Activated CD8-positive, alpha-beta T cell treated with anti-CD3 and anti-CD28 coated beads for 36 hours (primary cell): ENCODE measurements at regions not wholly inside any gene's neighbourhood (a gene's known extent, or its start where the extent isn't known, plus 50 kb on each side); places are given as distances from the start of the nearest gene placed in this dataset.
A peak's percentile ranks its signal among the peaks of the same experiment; 100 is the strongest.
"Not testable (repeated sequence)": the region's sequence is repeated elsewhere in the genome, so short reads cannot be mapped to it uniquely, and the experiment has no call there.

Experiments
- ATAC-seq: fragments of 200-7000 bp; cut with Tn5 transposase; one replicate; pipeline ENCODE4 v1.10.0; 2021; ENCODE audit warnings: mild to moderate bottlenecking, moderate library complexity
- CTCF ChIA-PET: fragments of 350-600 bp; sonication (Branson Sonifier 250); formaldehyde crosslinking; loops from one replicate; lab custom pipeline; 2021; ENCODE audit warnings: antibody characterized with exemption; lab: Charles Lee
- POLR2A ChIA-PET: fragments of 350-600 bp; sonication (Branson Sonifier 250); formaldehyde crosslinking; loops from one replicate; lab custom pipeline; 2021; ENCODE audit warnings: antibody characterized with exemption; lab: Charles Lee
- DNase-seq: peaks from one replicate; pipeline ENCODE4 v3.0.0-alpha.2; 2020
- H3K27ac Mint-ChIP-seq: one replicate; pipeline ENCODE4 v1.8.0; 2021; ENCODE audit warnings: mild to moderate bottlenecking, mixed read lengths
- H3K27me3 Mint-ChIP-seq: one replicate; pipeline ENCODE4 v1.8.0; 2021; ENCODE audit warnings: mixed read lengths
- H3K36me3 Mint-ChIP-seq: one replicate; pipeline ENCODE4 v1.8.0; 2021; ENCODE audit warnings: low read depth, mixed read lengths
- H3K4me1 Mint-ChIP-seq: one replicate; pipeline ENCODE4 v1.8.0; 2021; ENCODE audit warnings: low read depth, mixed read lengths
- H3K4me3 Mint-ChIP-seq: one replicate; pipeline ENCODE4 v1.8.0; 2021; ENCODE audit warnings: mild to moderate bottlenecking, moderate library complexity, mixed read lengths
- H3K9me3 Mint-ChIP-seq: one replicate; pipeline ENCODE4 v1.8.0; 2021; ENCODE audit warnings: mixed read lengths
- intact Hi-C: fragments of 100-400 bp; cut with micrococcal nuclease; formaldehyde crosslinking; loops from one replicate; pipeline ENCODE4 v1.10.0; 2022
- TF ChIP-seq, protein P1 (sequence below): fragments of 200-600 bp; IDR thresholded peaks from one replicate; pipeline ENCODE4 v1.8.0; 2022; ENCODE audit warnings: antibody characterized with exemption, mild to moderate bottlenecking

DNA sequence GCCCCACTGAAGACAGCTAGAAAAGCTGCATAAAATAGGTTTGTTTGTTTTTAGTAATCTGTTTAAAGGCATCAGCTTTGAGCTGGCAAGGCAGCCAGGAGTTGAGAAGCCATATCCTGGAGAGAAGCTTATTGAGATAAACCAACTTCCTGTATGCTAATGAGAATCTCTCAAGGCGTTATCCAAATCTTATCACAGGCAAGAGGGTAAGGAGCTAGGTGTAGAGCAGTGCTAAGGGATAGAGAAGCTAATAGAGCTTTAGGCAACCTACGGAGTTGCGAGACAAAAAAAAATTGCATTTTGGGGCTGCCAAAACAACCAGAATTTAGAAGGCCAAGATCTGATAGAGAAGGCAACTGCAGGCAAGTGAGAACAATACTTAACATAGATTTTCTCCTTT, 641.6 kb downstream of the SH2D4B start:
- TF ChIP-seq, protein P1, sequence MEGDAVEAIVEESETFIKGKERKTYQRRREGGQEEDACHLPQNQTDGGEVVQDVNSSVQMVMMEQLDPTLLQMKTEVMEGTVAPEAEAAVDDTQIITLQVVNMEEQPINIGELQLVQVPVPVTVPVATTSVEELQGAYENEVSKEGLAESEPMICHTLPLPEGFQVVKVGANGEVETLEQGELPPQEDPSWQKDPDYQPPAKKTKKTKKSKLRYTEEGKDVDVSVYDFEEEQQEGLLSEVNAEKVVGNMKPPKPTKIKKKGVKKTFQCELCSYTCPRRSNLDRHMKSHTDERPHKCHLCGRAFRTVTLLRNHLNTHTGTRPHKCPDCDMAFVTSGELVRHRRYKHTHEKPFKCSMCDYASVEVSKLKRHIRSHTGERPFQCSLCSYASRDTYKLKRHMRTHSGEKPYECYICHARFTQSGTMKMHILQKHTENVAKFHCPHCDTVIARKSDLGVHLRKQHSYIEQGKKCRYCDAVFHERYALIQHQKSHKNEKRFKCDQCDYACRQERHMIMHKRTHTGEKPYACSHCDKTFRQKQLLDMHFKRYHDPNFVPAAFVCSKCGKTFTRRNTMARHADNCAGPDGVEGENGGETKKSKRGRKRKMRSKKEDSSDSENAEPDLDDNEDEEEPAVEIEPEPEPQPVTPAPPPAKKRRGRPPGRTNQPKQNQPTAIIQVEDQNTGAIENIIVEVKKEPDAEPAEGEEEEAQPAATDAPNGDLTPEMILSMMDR = no peak
- Mint-ChIP-seq H3K9me3 (peaks cover 7% of the 10 kb centered on the region), H3K27me3 (no peaks in the 10 kb centered on the region), H3K4me1 (no peaks in the 10 kb centered on the region), H3K27ac (no peak overlapping the region), H3K4me3 (no peak overlapping the region), H3K36me3 (no peaks in the 10 kb centered on the region)
- DNase-seq = no peak
- POLR2A ChIA-PET = no interaction called here
- CTCF ChIA-PET = interaction anchor here (0.7 to 2.2 kb wide), 8 partner anchors 13 to 516 kb away, joined by 3 to 15 read pairs (median 3); no protein-coding TSS in a partner anchor
- no peak for ATAC-seq
- intact Hi-C loops = no loop called here

DNA sequence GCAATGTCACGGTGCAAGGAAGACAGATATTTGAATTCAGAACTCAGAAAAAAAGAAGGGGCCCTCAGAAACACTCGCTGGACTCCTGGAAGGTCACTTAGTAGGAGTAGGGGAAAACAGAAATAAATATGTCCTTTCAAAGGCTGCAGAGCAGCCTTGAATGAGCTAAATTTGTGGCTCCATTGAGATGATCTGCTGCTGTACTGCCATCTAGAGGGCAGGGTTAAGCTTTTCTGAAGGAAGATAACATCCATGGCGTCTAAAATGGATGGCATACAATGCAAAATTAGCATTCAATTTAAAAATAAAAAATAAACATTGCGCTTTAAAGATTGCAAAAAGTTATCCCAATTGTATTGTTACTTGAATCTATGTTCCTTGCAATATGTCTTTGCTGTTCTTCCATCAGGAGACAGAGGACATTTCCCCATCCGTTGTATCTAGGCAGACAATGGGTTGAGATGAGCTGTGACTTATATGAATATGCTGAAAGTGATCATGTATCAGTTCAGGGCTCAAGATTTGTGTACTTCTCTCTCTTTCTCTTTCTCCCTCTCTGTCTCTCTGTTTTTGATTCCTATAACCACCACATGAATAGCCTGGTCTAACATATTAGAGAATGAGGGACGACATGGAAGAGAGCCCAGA, 642.2 kb downstream of the SH2D4B start:
- no peak overlapping the region for H3K4me3 Mint-ChIP-seq
- ATAC-seq (no peak), DNase-seq (no peak)
- intact Hi-C loops = no loop called here
- TF ChIP-seq, protein P1 = peak; percentile 37
- no peaks in the 10 kb centered on the region for H3K36me3 Mint-ChIP-seq
- H3K27ac Mint-ChIP-seq = no peak overlapping the region
- peaks cover 7% of the 10 kb centered on the region for H3K9me3 Mint-ChIP-seq
- CTCF ChIA-PET = interaction anchor here (0.7 to 2.2 kb wide), 8 partner anchors 12 to 516 kb away, joined by 3 to 15 read pairs (median 3); no protein-coding TSS in a partner anchor
- H3K27me3 Mint-ChIP-seq = no peaks in the 10 kb centered on the region
- no peaks in the 10 kb centered on the region for H3K4me1 Mint-ChIP-seq
- POLR2A ChIA-PET = no interaction called here

DNA sequence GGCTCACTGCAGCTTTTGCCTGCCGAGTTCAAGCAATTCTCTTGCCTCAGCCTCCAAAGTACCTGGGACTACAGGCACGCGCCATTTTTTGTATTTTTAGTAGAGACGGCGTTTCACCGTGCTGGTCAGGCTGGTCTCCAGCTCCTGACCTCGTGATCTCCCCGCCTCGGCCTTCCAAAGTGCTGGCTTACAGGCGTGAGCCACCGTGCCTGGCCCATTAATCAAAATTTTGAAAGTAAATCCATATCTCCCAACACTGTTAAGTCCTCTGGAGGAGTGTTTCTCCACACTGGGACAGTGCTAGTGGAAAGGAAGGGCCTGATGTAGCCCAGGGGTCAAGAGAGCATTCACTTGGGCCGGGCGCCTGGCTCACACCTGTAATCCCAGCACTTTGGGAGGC, 644.6 kb downstream of the SH2D4B start:
- no peak overlapping the region for H3K4me3 Mint-ChIP-seq
- no peak for DNase-seq
- intact Hi-C loops = no loop called here

DNA sequence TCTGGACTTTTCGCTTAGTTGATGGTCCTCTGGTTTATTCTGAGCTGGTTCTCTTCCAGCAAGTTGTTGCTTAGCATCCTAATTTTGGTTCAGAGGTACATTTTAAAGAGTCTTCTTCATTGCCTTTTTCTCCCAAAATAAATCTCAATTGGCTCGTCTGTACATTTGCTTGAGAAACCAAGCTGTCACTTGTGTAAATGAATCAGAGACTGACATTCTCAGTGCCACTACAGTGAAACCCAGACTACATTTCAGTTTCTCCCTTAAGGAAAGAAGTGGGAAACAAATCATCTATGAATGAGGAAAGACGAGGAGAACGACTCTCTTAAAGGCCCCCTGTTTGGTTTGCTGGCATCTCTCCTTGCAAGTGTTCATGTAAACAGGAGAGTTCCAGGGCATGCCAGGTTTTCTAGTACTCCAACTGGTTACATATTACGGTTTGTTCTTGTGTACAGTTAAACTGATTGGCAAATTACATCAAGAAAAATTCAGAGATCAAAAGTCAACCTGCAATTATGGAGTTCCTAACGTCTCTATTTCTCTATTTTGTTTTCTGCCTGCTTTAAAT, 654.6 kb downstream of the SH2D4B start:
- ChIA-PET POLR2A (no interaction called here), CTCF (interaction anchor here (1.5 kb wide), 1 partner anchor 13 kb away, joined by 6 read pairs; no protein-coding TSS in a partner anchor)
- Mint-ChIP-seq H3K9me3 (no peaks in the 10 kb centered on the region), H3K27ac (no peak overlapping the region), H3K4me3 (no peak overlapping the region), H3K27me3 (no peaks in the 10 kb centered on the region), H3K36me3 (no peaks in the 10 kb centered on the region), H3K4me1 (no peaks in the 10 kb centered on the region)
- ATAC-seq = no peak
- DNase-seq = no peak
- TF ChIP-seq, protein P1 = no peak
- intact Hi-C loops = no loop called here

More for the DNA sequence above, 644.6 kb downstream of the SH2D4B start:
- no peaks in the 10 kb centered on the region for H3K27me3 Mint-ChIP-seq
- no peaks in the 10 kb centered on the region for H3K4me1 Mint-ChIP-seq
- no peak for ATAC-seq
- no peaks in the 10 kb centered on the region for H3K36me3 Mint-ChIP-seq
- ChIA-PET CTCF (no interaction called here), POLR2A (no interaction called here)
- no peak overlapping the region for H3K27ac Mint-ChIP-seq
- TF ChIP-seq, protein P1 = no peak
- H3K9me3 Mint-ChIP-seq = peaks cover 4% of the 10 kb centered on the region

DNA sequence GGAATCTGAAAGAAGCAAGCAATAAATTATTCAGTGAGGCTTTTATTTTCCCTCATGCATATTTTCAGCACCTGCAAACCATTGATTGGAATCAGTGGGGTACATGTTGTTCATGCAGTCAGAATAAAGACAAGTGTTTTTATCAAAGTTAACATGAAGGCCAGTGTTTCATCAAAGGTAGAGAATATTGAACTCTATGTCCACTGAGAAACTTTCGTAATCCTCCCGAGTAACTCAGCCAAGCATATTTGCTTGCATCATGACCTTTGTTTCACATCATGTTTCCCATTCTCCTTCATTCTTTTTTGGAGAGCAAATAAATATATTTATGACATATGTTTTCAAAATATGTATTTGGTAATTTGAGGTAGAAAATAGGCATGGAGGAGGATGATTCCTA, 663.1 kb downstream of the SH2D4B start:
- TF ChIP-seq, protein P1 = no peak
- no peak overlapping the region for H3K4me3 Mint-ChIP-seq

DNA sequence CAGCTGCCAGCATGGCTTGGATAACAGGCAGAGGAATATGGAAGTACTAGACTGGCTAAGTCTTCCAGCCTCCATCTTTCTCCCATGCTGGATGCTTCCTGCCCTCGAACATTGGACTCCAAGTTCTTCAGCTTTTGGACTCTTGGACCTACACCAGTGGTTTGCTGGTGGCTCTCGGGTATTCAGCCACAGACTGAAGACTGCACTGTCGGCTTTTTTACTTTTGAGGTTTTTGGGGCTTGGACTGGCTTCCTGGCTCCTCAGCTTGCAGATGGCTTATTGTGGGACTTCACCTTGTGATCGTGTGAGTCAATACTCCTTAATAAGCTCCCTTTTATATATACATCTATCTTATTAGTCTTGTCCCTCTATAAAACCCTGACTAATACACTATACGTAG, 667.6 kb upstream of the NRG3 start:
- POLR2A ChIA-PET, H3K9me3 Mint-ChIP-seq, DNase-seq, H3K27me3 Mint-ChIP-seq, H3K4me3 Mint-ChIP-seq, intact Hi-C loops, H3K36me3 Mint-ChIP-seq, ATAC-seq, H3K4me1 Mint-ChIP-seq, H3K27ac Mint-ChIP-seq, CTCF ChIA-PET: not testable (repeated sequence)

More for the DNA sequence above, 663.1 kb downstream of the SH2D4B start:
- Mint-ChIP-seq H3K27ac (no peak overlapping the region), H3K36me3 (no peaks in the 10 kb centered on the region), H3K9me3 (no peaks in the 10 kb centered on the region), H3K27me3 (no peaks in the 10 kb centered on the region), H3K4me1 (no peaks in the 10 kb centered on the region)
- ChIA-PET POLR2A (no interaction called here), CTCF (no interaction called here)
- ATAC-seq (no peak), DNase-seq (no peak)
- intact Hi-C loops = no loop called here
